ENCODE measurements at regions not wholly inside any gene's neighbourhood (a gene's known extent, or its start where the extent isn't known, plus 50 kb on each side); places are given as distances from the start of the nearest gene placed in this dataset.
"Not testable (repeated sequence)": the region's sequence is repeated elsewhere in the genome, so short reads cannot be mapped to it uniquely, and the experiment has no call there.

GRCh38 chr5:102688581-102689342 lies 66.3 kb upstream of the PAM start:
- H3K4me3 ChIP-seq (ENCODE audit: low read length); ATAC-seq (ENCODE audit: poor library complexity); H3K27ac ChIP-seq (ENCODE audit: low read depth in 1 of 2, low read length in 2 of 2); H3K36me3 ChIP-seq (ENCODE audit: insufficient read depth, low read length); H3K27ac Mint-ChIP-seq; H3K4me3 Mint-ChIP-seq; H3K9me3 Mint-ChIP-seq; CTCF ChIA-PET; H3K4me1 Mint-ChIP-seq (ENCODE audit: low read depth); H3K27me3 Mint-ChIP-seq; H3K27me3 ChIP-seq (ENCODE audit: control insufficient read depth in 1 of 2, insufficient read depth in 2 of 2, low read length in 2 of 2); H3K9me3 ChIP-seq (ENCODE audit: control insufficient read depth in 1 of 2, insufficient read depth in 1 of 2, low read length in 2 of 2); DNase-seq; H3K36me3 Mint-ChIP-seq (ENCODE audit: low read depth); H3K4me1 ChIP-seq (ENCODE audit: insufficient read depth, low read length); POLR2A ChIA-PET: not testable (repeated sequence)
- intact Hi-C loops (cut with DNase I, micrococcal nuclease), result loop anchor here in 1 of 2 experiments (10.0 kb wide), 1 partner anchor 536 kb away; no protein-coding TSS in a partner anchor

DNA sequence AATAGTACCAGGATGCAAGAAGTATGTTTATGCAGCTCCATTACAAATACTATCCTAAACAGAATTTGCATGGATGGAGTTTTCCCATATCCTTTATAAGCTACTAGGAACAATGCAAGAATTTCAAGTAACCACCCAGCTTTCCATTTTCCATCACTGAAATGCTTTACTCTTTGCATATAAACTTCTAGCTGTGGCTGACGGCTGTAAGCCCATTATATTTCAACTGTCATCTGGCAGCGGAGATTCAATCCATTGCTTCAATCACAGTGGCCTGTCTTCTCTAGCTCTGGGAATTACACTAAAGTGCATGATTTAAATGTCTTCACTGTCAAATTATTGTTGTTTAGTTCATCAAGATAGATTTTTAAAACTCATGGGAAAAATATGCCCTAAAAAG lies 64.2 kb upstream of the PAM start:
- peaks cover 0 to 5% of the 10 kb centered on the region in 2 experiments for H3K27me3 ChIP-seq (ENCODE audit: control insufficient read depth in 1 of 2, insufficient read depth in 2 of 2, low read length in 2 of 2)
- no peaks in the 10 kb centered on the region for H3K9me3 Mint-ChIP-seq
- no peak for ATAC-seq (ENCODE audit: poor library complexity)
- TF ChIP-seq CTCF (IDR thresholded peaks at IDR 0.05), result no peak
- H3K4me3 Mint-ChIP-seq, result no peak overlapping the region
- no peaks in the 10 kb centered on the region for H3K4me1 Mint-ChIP-seq (ENCODE audit: low read depth)
- peaks cover 3% of the 10 kb centered on the region for H3K27me3 Mint-ChIP-seq
- no peaks in the 10 kb centered on the region for H3K9me3 ChIP-seq (ENCODE audit: control insufficient read depth in 1 of 2, insufficient read depth in 1 of 2, low read length in 2 of 2)
- ChIA-PET CTCF (no interaction called here), POLR2A (no interaction called here)
- H3K27ac ChIP-seq (ENCODE audit: low read depth in 1 of 2, low read length in 2 of 2), result no peak overlapping the region
- no peak for DNase-seq
- no peaks in the 10 kb centered on the region for H3K36me3 ChIP-seq (ENCODE audit: insufficient read depth, low read length)
- H3K4me3 ChIP-seq (ENCODE audit: low read length), result no peak overlapping the region
- no peaks in the 10 kb centered on the region for H3K4me1 ChIP-seq (ENCODE audit: insufficient read depth, low read length)
- H3K36me3 Mint-ChIP-seq (ENCODE audit: low read depth), result no peaks in the 10 kb centered on the region
- H3K27ac Mint-ChIP-seq, result no peak overlapping the region
- intact Hi-C loops (cut with DNase I, micrococcal nuclease), result no loop called here

- POLR2A ChIA-PET, result no interaction called here
- Mint-ChIP-seq H3K27ac (no peak overlapping the region), H3K4me3 (no peak overlapping the region), H3K36me3 (ENCODE audit: low read depth) (no peaks in the 10 kb centered on the region), H3K9me3 (no peaks in the 10 kb centered on the region), H3K4me1 (ENCODE audit: low read depth) (no peaks in the 10 kb centered on the region), H3K27me3 (peaks cover 3% of the 10 kb centered on the region)
- TF ChIP-seq CTCF (IDR thresholded peaks at IDR 0.05), result no peak
- H3K4me1 ChIP-seq (ENCODE audit: insufficient read depth, low read length), result no peaks in the 10 kb centered on the region
- H3K4me3 ChIP-seq (ENCODE audit: low read length), result no peak overlapping the region
- CTCF ChIA-PET, result no interaction called here
- DNase-seq (no peak), ATAC-seq (ENCODE audit: poor library complexity) (no peak)
- H3K27me3 ChIP-seq (ENCODE audit: control insufficient read depth in 1 of 2, insufficient read depth in 2 of 2, low read length in 2 of 2), result peaks cover 0 to 5% of the 10 kb centered on the region in 2 experiments
- H3K27ac ChIP-seq (ENCODE audit: low read depth in 1 of 2, low read length in 2 of 2), result no peak overlapping the region
- intact Hi-C loops (cut with DNase I, micrococcal nuclease), result no loop called here
- no peaks in the 10 kb centered on the region for H3K36me3 ChIP-seq (ENCODE audit: insufficient read depth, low read length)
- H3K9me3 ChIP-seq (ENCODE audit: control insufficient read depth in 1 of 2, insufficient read depth in 1 of 2, low read length in 2 of 2), result no peaks in the 10 kb centered on the region
Measured at GRCh38 chr5:102691434-102691833, 63.7 kb upstream of the PAM start.
